PFSK-1 (cell line): ENCODE measurements at regions not wholly inside any gene's neighbourhood (a gene's known extent, or its start where the extent isn't known, plus 50 kb on each side); places are given as distances from the start of the nearest gene placed in this dataset.

Experiments
- FOXP2 ChIP-seq: optimal IDR thresholded peaks from 2 replicates; pipeline ENCODE3; 2011; ENCODE audit warnings: borderline replicate concordance, control low read depth, inconsistent platforms; ENCODE audit not compliant: insufficient read depth; ENCODE audit errors: extremely low read length, extremely low read depth
- POLR2AphosphoS5 ChIP-seq: IDR thresholded peaks from 2 replicates; pipeline ENCODE4 v1.6.1; 2012; ENCODE audit warnings: low read depth, mild to moderate bottlenecking, control low read depth, low read length, moderate library complexity
- REST ChIP-seq, 2 experiments: IDR thresholded peaks; 2 replicates each; pipeline versions ENCODE4 v1.6.1 to v1.8.0; 2011 to 2012; ENCODE audit warnings: low read depth in 2 of 2, low read length in 2 of 2, control low read depth in 1 of 2, inconsistent platforms in 1 of 2, mild to moderate bottlenecking in 1 of 2, moderate library complexity in 1 of 2; ENCODE audit not compliant: insufficient read depth in 1 of 2
- SIN3A ChIP-seq: IDR thresholded peaks from 2 replicates; pipeline ENCODE4 v1.6.1; 2012; ENCODE audit warnings: mild to moderate bottlenecking, low read length, moderate library complexity, borderline replicate concordance; ENCODE audit not compliant: insufficient read depth
- TAF1 ChIP-seq: IDR thresholded peaks from 2 replicates; pipeline ENCODE4 v1.6.1; 2012; ENCODE audit warnings: low read length, control low read depth, borderline replicate concordance; ENCODE audit not compliant: insufficient read depth

- no peak for TF ChIP-seq TAF1
- no peak for TF ChIP-seq FOXP2
- TF ChIP-seq REST (IDR thresholded peaks at IDR 0.05; ENCODE audit: insufficient read depth in 1 of 2, low read depth in 2 of 2, low read length in 2 of 2) = no peak
- no peak for TF ChIP-seq POLR2AphosphoS5
- no peak for TF ChIP-seq SIN3A
Observed at GRCh38 chr14:43297794-43298193, 1209.3 kb downstream of the FSCB start.

- no peak for TF ChIP-seq REST (IDR thresholded peaks at IDR 0.05; ENCODE audit: insufficient read depth in 1 of 2, low read depth in 2 of 2, low read length in 2 of 2)
- no peak for TF ChIP-seq TAF1
- no peak for TF ChIP-seq POLR2AphosphoS5
- no peak for TF ChIP-seq SIN3A
- no peak for TF ChIP-seq FOXP2
Observed at GRCh38 chr14:43285575-43285974, 1221.5 kb downstream of the FSCB start.

DNA sequence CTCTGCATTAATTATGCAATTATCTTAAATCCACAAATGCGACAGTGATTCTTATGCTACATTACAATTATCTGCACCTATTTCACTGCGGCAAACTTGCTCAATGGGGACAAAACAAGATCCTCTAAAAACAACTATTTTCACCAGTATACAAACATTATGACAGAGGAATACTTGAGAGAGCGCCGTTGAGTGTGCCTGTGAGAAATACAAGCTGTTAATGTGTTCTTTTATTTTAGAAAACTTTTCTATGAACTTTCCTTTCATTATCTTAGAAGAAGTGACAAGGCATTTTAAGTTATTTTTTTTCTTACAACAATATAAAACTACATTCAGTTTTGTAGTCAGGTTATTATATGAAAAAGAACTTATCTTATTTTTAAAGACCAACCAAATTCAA, 1247.0 kb downstream of the FSCB start:
- TF ChIP-seq FOXP2 = no peak
- TF ChIP-seq TAF1 = no peak
- no peak for TF ChIP-seq REST (IDR thresholded peaks at IDR 0.05; ENCODE audit: insufficient read depth in 1 of 2, low read depth in 2 of 2, low read length in 2 of 2)
- TF ChIP-seq SIN3A = no peak
- TF ChIP-seq POLR2AphosphoS5 = no peak

DNA sequence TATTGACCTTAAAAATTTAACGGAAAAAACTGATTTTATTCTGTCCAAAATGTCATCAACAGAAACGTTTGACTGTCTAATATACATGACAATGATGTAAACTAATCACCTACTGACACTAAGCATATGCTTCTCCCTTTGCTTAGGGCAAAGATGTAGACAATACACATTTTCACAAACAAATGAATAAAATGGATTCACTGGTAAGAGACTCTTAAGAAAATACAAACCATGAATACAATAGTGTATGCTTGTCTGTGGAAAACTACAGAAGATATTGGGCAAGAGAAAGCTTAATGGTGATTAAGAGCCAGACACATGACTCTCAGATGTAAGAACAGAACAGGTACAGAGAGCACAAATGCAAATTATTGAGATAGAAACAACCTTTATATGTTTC, 1248.7 kb downstream of the FSCB start:
- TF ChIP-seq REST (IDR thresholded peaks at IDR 0.05; ENCODE audit: insufficient read depth in 1 of 2, low read depth in 2 of 2, low read length in 2 of 2) (no peak), SIN3A (no peak), FOXP2 (no peak), POLR2AphosphoS5 (no peak), TAF1 (no peak)

GRCh38 chr14:43252866-43253265, 1254.2 kb downstream of the FSCB start:
- TF ChIP-seq REST (IDR thresholded peaks at IDR 0.05; ENCODE audit: insufficient read depth in 1 of 2, low read depth in 2 of 2, low read length in 2 of 2) (no peak), TAF1 (no peak), SIN3A (no peak), FOXP2 (no peak), POLR2AphosphoS5 (no peak)
